Liver (tissue), 8 donors: ENCODE measurements at regions not wholly inside any gene's neighbourhood (a gene's known extent, or its start where the extent isn't known, plus 50 kb on each side); places are given as distances from the start of the nearest gene placed in this dataset.

Experiments
- DNase-seq: peaks from one replicate; pipeline ENCODE4 v3.0.0-alpha.2; 2017; ENCODE audit warnings: low spot score
- H3K27ac ChIP-seq, 2 donors: one replicate each; pipeline ENCODE4 v1.7.0; 2013; ENCODE audit warnings: inconsistent platforms in 2 of 2, low read length in 2 of 2, control low read depth in 1 of 2, low read depth in 1 of 2, mild to moderate bottlenecking in 1 of 2
- H3K27me3 ChIP-seq, 4 donors: one replicate each; pipeline versions ENCODE4 v1.6.1 to v1.7.0; 2013; ENCODE audit warnings: low read length in 3 of 4, inconsistent platforms in 1 of 4, mild to moderate bottlenecking in 1 of 4, moderate library complexity in 1 of 4; ENCODE audit not compliant: control insufficient read depth in 4 of 4, insufficient read depth in 4 of 4
- H3K36me3 ChIP-seq, 4 donors: one replicate each; pipeline versions ENCODE4 v1.6.1 to v1.7.0; 2013; ENCODE audit warnings: low read length in 3 of 4, mild to moderate bottlenecking in 3 of 4, low read depth in 1 of 4, moderate library complexity in 1 of 4; ENCODE audit not compliant: control insufficient read depth in 4 of 4, insufficient read depth in 3 of 4
- H3K4me1 ChIP-seq, 4 donors: one replicate each; pipeline versions ENCODE4 v1.6.1 to v1.7.0; 2013; ENCODE audit warnings: low read length in 3 of 4, mild to moderate bottlenecking in 3 of 4, moderate library complexity in 1 of 4; ENCODE audit not compliant: control insufficient read depth in 4 of 4, insufficient read depth in 4 of 4
- H3K4me3 ChIP-seq, 3 donors: one replicate each; pipeline versions ENCODE4 v1.6.1 to v1.7.0; 2013; ENCODE audit warnings: low read length in 3 of 3, control low read depth in 1 of 3, low read depth in 1 of 3, mild to moderate bottlenecking in 1 of 3
- H3K9ac ChIP-seq, 2 donors: one replicate each; pipeline ENCODE4 v1.7.0; 2013; ENCODE audit warnings: low read length in 2 of 2, mild to moderate bottlenecking in 2 of 2, moderate library complexity in 2 of 2, control low read depth in 1 of 2, low read depth in 1 of 2
- H3K9me3 ChIP-seq, 4 donors: one replicate each; pipeline versions ENCODE4 v1.6.1 to v1.7.0; 2013; ENCODE audit warnings: low read length in 3 of 4; ENCODE audit not compliant: control insufficient read depth in 4 of 4
- ATF3 ChIP-seq: IDR thresholded peaks from 2 replicates; pipeline ENCODE4 v1.6.1; 2016; ENCODE audit warnings: antibody characterized with exemption
- FOXA1 ChIP-seq: IDR thresholded peaks from 2 replicates; pipeline ENCODE4 v1.6.1; 2016; ENCODE audit warnings: antibody characterized with exemption
- FOXA2 ChIP-seq: IDR thresholded peaks from 2 replicates; pipeline ENCODE4 v1.6.1; 2016; ENCODE audit warnings: antibody characterized with exemption
- GABPA ChIP-seq, 2 donors: IDR thresholded peaks in 1 of 2; conservative IDR thresholded peaks in 1 of 2; 2 replicates each; pipeline ENCODE4 v1.6.1; 2016; ENCODE audit warnings: antibody characterized with exemption in 2 of 2, mild to moderate bottlenecking in 1 of 2, moderate library complexity in 1 of 2
- HNF4A ChIP-seq, 2 donors: conservative IDR thresholded peaks; 2 replicates each; pipeline ENCODE4 v1.6.1; 2016; ENCODE audit warnings: antibody characterized with exemption in 2 of 2, mild to moderate bottlenecking in 2 of 2
- HNF4G ChIP-seq: IDR thresholded peaks from 2 replicates; pipeline ENCODE4 v1.6.1; 2016; ENCODE audit warnings: antibody characterized with exemption
- JUND ChIP-seq, 2 donors: IDR thresholded peaks; 2 replicates each; pipeline ENCODE4 v1.6.1; 2016; ENCODE audit warnings: antibody characterized with exemption in 2 of 2
- NR2F2 ChIP-seq: IDR thresholded peaks from 2 replicates; pipeline ENCODE4 v1.6.1; 2016; ENCODE audit warnings: antibody characterized with exemption
- RXRA ChIP-seq, 2 donors: IDR thresholded peaks; 2 replicates each; pipeline ENCODE4 v1.6.1; 2017 to 2018; ENCODE audit warnings: antibody characterized with exemption in 2 of 2, mild to moderate bottlenecking in 1 of 2
- SP1 ChIP-seq: IDR thresholded peaks from 2 replicates; pipeline ENCODE4 v1.6.1; 2018; ENCODE audit warnings: antibody characterized with exemption, mild to moderate bottlenecking
- YY1 ChIP-seq: IDR thresholded peaks from 2 replicates; pipeline ENCODE4 v1.6.1; 2016; ENCODE audit warnings: antibody characterized with exemption, mild to moderate bottlenecking
- WGBS: extraction: QIAGEN DNeasy Blood & Tissue Kit; methylation state at CpG from one replicate; pipeline ENCODE4 v1.1.7; 2013; 5-methylcytosine and 5-hydroxymethylcytosine counted together
- TF ChIP-seq, protein P1 (sequence below): IDR thresholded peaks from 2 replicates; pipeline ENCODE4 v1.6.1; 2016; ENCODE audit warnings: antibody characterized with exemption, mild to moderate bottlenecking
- TF ChIP-seq, protein P2 (sequence below): IDR thresholded peaks from 2 replicates; pipeline ENCODE4 v1.6.1; 2016; ENCODE audit warnings: antibody characterized with exemption
- TF ChIP-seq, protein P3 (sequence below): IDR thresholded peaks from 2 replicates; pipeline ENCODE4 v1.6.1; 2016; ENCODE audit warnings: antibody characterized with exemption
- TF ChIP-seq, protein P4 (sequence below): fragments of 150-350 bp; IDR thresholded peaks from 2 replicates; pipeline ENCODE4 v1.5.1; 2017; ENCODE audit warnings: improper control_type of control experiment, low read depth, low read length; ENCODE audit not compliant: missing input control
- donor health status: healthy.
- donor health status: healthy.
- donor health status: healthy.
- donor health status: healthy.
- donor health status: healthy.

DNA sequence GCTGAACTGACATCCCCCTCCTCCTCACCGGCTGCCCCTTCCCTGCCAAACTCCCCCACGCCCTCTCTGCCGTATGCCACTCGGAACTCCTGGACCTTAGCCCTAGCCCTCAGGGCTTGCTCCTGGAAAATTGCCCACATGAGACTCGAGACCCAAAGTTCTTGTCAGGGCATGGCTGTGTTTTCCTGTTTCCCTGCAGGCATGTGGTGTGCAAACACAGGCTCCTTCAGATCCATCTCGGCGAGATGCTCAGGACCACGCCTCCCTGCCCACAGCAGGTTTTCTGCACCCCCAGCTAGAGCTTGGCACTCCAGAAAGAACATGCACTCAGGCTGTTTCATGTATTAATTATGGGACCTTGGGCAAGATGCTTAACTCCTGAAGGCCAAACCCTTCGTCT, 1480.4 kb downstream of the BRD1 start:
- 64% methylated on average over 9 of the region's 9 CpGs for WGBS
- peaks cover 0 to 2% (median 0%) of the 10 kb centered on the region in 4 donors for H3K27me3 ChIP-seq

DNA sequence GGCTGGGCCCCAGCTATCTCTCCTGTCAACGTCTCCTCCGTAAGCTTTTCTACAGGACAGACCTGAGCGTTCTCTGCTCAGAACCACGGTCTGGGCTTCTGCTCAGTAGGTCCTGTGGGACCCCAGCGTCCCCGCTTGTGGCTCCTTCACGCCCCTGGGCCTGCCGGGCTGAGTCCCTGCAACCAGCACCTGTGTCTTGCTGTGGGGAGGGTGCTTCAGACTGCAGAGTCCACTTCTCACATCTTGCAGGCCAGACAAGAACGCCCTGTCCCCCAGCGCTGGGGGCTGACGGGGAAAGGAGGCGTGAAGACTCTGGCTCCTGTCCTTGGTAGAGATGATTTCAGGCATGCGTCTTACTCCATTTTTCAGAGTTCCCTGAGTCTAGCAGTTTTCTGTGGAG, 1480.8 kb downstream of the BRD1 start:
- no peaks in the 10 kb centered on the region for H3K36me3 ChIP-seq
- H3K9me3 ChIP-seq = no peaks in the 10 kb centered on the region
- peaks cover 0 to 2% (median 0%) of the 10 kb centered on the region in 4 donors for H3K27me3 ChIP-seq
- TF ChIP-seq NR2F2 = no peak
- TF ChIP-seq GABPA (IDR thresholded peaks at IDR 0.05 in 1 of 2, conservative IDR thresholded peaks at IDR 0.05 in 1 of 2) = no peak
- H3K4me1 ChIP-seq = no peaks in the 10 kb centered on the region
- no peak for DNase-seq
- WGBS = 69% methylated on average over 13 of the region's 13 CpGs
- H3K27ac ChIP-seq = no peak overlapping the region
- H3K9ac ChIP-seq = no peak overlapping the region
- H3K4me3 ChIP-seq = no peak overlapping the region

More for the DNA sequence above, 1480.4 kb downstream of the BRD1 start:
- Histone ChIP-seq H3K9me3 (no peaks in the 10 kb centered on the region), H3K4me1 (no peaks in the 10 kb centered on the region), H3K36me3 (no peaks in the 10 kb centered on the region), H3K9ac (no peak overlapping the region), H3K27ac (no peak overlapping the region), H3K4me3 (no peak overlapping the region)
- no peak for DNase-seq
- TF ChIP-seq HNF4A (conservative IDR thresholded peaks at IDR 0.05) = no peak
- TF ChIP-seq, protein P1, sequence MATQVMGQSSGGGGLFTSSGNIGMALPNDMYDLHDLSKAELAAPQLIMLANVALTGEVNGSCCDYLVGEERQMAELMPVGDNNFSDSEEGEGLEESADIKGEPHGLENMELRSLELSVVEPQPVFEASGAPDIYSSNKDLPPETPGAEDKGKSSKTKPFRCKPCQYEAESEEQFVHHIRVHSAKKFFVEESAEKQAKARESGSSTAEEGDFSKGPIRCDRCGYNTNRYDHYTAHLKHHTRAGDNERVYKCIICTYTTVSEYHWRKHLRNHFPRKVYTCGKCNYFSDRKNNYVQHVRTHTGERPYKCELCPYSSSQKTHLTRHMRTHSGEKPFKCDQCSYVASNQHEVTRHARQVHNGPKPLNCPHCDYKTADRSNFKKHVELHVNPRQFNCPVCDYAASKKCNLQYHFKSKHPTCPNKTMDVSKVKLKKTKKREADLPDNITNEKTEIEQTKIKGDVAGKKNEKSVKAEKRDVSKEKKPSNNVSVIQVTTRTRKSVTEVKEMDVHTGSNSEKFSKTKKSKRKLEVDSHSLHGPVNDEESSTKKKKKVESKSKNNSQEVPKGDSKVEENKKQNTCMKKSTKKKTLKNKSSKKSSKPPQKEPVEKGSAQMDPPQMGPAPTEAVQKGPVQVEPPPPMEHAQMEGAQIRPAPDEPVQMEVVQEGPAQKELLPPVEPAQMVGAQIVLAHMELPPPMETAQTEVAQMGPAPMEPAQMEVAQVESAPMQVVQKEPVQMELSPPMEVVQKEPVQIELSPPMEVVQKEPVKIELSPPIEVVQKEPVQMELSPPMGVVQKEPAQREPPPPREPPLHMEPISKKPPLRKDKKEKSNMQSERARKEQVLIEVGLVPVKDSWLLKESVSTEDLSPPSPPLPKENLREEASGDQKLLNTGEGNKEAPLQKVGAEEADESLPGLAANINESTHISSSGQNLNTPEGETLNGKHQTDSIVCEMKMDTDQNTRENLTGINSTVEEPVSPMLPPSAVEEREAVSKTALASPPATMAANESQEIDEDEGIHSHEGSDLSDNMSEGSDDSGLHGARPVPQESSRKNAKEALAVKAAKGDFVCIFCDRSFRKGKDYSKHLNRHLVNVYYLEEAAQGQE = no peak
- TF ChIP-seq GABPA (IDR thresholded peaks at IDR 0.05 in 1 of 2, conservative IDR thresholded peaks at IDR 0.05 in 1 of 2) = no peak
- TF ChIP-seq ATF3 = no peak
- no peak for TF ChIP-seq FOXA2
- TF ChIP-seq FOXA1 = no peak
- TF ChIP-seq, protein P2, sequence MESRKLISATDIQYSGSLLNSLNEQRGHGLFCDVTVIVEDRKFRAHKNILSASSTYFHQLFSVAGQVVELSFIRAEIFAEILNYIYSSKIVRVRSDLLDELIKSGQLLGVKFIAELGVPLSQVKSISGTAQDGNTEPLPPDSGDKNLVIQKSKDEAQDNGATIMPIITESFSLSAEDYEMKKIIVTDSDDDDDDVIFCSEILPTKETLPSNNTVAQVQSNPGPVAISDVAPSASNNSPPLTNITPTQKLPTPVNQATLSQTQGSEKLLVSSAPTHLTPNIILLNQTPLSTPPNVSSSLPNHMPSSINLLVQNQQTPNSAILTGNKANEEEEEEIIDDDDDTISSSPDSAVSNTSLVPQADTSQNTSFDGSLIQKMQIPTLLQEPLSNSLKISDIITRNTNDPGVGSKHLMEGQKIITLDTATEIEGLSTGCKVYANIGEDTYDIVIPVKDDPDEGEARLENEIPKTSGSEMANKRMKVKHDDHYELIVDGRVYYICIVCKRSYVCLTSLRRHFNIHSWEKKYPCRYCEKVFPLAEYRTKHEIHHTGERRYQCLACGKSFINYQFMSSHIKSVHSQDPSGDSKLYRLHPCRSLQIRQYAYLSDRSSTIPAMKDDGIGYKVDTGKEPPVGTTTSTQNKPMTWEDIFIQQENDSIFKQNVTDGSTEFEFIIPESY = no peak
- TF ChIP-seq JUND (IDR thresholded peaks at IDR 0.05) = no peak
- TF ChIP-seq YY1 = no peak
- no peak for TF ChIP-seq HNF4G
- TF ChIP-seq RXRA (IDR thresholded peaks at IDR 0.05) = no peak
- no peak for TF ChIP-seq SP1
- TF ChIP-seq, protein P3, sequence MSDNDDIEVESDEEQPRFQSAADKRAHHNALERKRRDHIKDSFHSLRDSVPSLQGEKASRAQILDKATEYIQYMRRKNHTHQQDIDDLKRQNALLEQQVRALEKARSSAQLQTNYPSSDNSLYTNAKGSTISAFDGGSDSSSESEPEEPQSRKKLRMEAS = no peak
- TF ChIP-seq, protein P4, sequence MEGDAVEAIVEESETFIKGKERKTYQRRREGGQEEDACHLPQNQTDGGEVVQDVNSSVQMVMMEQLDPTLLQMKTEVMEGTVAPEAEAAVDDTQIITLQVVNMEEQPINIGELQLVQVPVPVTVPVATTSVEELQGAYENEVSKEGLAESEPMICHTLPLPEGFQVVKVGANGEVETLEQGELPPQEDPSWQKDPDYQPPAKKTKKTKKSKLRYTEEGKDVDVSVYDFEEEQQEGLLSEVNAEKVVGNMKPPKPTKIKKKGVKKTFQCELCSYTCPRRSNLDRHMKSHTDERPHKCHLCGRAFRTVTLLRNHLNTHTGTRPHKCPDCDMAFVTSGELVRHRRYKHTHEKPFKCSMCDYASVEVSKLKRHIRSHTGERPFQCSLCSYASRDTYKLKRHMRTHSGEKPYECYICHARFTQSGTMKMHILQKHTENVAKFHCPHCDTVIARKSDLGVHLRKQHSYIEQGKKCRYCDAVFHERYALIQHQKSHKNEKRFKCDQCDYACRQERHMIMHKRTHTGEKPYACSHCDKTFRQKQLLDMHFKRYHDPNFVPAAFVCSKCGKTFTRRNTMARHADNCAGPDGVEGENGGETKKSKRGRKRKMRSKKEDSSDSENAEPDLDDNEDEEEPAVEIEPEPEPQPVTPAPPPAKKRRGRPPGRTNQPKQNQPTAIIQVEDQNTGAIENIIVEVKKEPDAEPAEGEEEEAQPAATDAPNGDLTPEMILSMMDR = no peak
